GM18873 (cell line): ENCODE measurements at regions not wholly inside any gene's neighbourhood (a gene's known extent, or its start where the extent isn't known, plus 50 kb on each side); places are given as distances from the start of the nearest gene placed in this dataset.

Source experiments
- ATAC-seq: cut with Tn5 transposase; IDR thresholded peaks from one replicate; pipeline ENCODE4 v1.9.1; 2021; ENCODE audit warnings: mild to moderate bottlenecking, moderate library complexity, moderate number of reproducible peaks; ENCODE audit not compliant: unreplicated experiment, low FRiP score

- no peak for ATAC-seq
Observed at GRCh38 chr13:32859707-32860292, 156.4 kb upstream of the KL start.

GRCh38 chr13:32861304-32861703, 154.9 kb upstream of the KL start:
- no peak for ATAC-seq

GRCh38 chr13:32863596-32863995, 152.6 kb upstream of the KL start:
- ATAC-seq, result no peak

- no peak for ATAC-seq
Observed at GRCh38 chr13:32866921-32867320, 149.3 kb upstream of the KL start.

GRCh38 chr13:32877491-32877890, 138.7 kb upstream of the KL start:
- no peak for ATAC-seq

GRCh38 chr13:32878163-32878562, 138.1 kb upstream of the KL start:
- no peak for ATAC-seq

GRCh38 chr13:32880636-32881035, 135.6 kb upstream of the KL start:
- no peak for ATAC-seq

- no peak for ATAC-seq
Observed at GRCh38 chr13:32881074-32881776, 135.0 kb upstream of the KL start.

- ATAC-seq, result no peak
Observed at GRCh38 chr13:32881777-32882145, 134.5 kb upstream of the KL start.

- ATAC-seq, result no peak
Observed at GRCh38 chr13:32882691-32883090, 133.5 kb upstream of the KL start.

- ATAC-seq, result no peak
Observed at GRCh38 chr13:32883474-32883873, 132.7 kb upstream of the KL start.

- ATAC-seq, result no peak
Observed at GRCh38 chr13:32887617-32888016, 128.6 kb upstream of the KL start.

GRCh38 chr13:32889986-32890565, 126.1 kb upstream of the KL start:
- no peak for ATAC-seq

- no peak for ATAC-seq
Observed at GRCh38 chr13:32893176-32893575, 123.0 kb upstream of the KL start.

- ATAC-seq, result no peak
Observed at GRCh38 chr13:32894589-32895001, 121.6 kb upstream of the KL start.

- ATAC-seq, result no peak
Observed at GRCh38 chr13:32895296-32895695, 120.9 kb upstream of the KL start.

- ATAC-seq, result no peak
Observed at GRCh38 chr13:32897296-32897695, 118.9 kb upstream of the KL start.

GRCh38 chr13:32902029-32902780, 114.0 kb upstream of the KL start:
- no peak for ATAC-seq

- no peak for ATAC-seq
Observed at GRCh38 chr13:32902874-32903273, 113.3 kb upstream of the KL start.

- no peak for ATAC-seq
Observed at GRCh38 chr13:32903720-32904119, 112.5 kb upstream of the KL start.

- no peak for ATAC-seq
Observed at GRCh38 chr13:32904266-32904665, 112.0 kb upstream of the KL start.
